SJCRH30 (cell line): ENCODE measurements at regions not wholly inside any gene's neighbourhood (a gene's known extent, or its start where the extent isn't known, plus 50 kb on each side); places are given as distances from the start of the nearest gene placed in this dataset.

Source experiments
- DNase-seq, 2 experiments: peaks; one replicate each; pipeline ENCODE4 v3.0.0-alpha.2; 2015 to 2020
- H3K27ac ChIP-seq: fragments of 250-450 bp; sonication (Bioruptor Pico); 2 replicates; pipeline ENCODE4 v1.5.1; 2020; ENCODE audit warnings: mild to moderate bottlenecking, moderate library complexity
- H3K27me3 ChIP-seq: fragments of 250-450 bp; sonication (Bioruptor Pico); 2 replicates; pipeline ENCODE4 v1.5.1; 2020; ENCODE audit warnings: mild to moderate bottlenecking, moderate library complexity
- H3K36me3 ChIP-seq: fragments of 250-450 bp; sonication (Bioruptor Pico); 2 replicates; pipeline ENCODE4 v1.5.1; 2020; ENCODE audit warnings: mild to moderate bottlenecking, moderate library complexity
- H3K4me1 ChIP-seq: fragments of 250-450 bp; sonication (Bioruptor Pico); 2 replicates; pipeline ENCODE4 v1.5.1; 2020; ENCODE audit warnings: mild to moderate bottlenecking, moderate library complexity
- H3K4me3 ChIP-seq: fragments of 250-450 bp; sonication (Bioruptor Pico); 2 replicates; pipeline ENCODE4 v1.5.1; 2020; ENCODE audit warnings: mild to moderate bottlenecking, moderate library complexity
- H3K9me3 ChIP-seq: fragments of 250-450 bp; sonication (Bioruptor Pico); replicated peaks from 2 replicates; pipeline ENCODE4 v1.5.1; 2020; ENCODE audit warnings: mild to moderate bottlenecking, moderate library complexity

DNA sequence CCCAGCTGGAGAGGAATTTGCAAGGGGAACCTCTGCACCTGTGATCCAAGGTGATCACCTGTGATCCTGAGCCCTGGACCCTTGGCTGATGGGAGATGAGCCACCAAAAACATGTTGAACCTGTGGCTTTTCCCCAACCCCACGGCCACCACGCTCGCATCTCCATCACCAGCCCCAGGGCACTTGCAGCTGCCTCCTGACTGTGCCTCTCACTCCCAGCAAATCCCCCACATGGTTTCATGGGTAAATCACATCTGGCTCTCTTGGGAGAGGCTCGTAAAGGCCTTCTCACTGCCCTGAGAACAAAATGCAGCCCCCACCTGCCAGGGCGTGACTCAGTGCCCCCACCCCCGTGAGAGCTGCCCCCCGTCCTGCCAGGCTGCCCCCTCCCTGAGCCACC lies 76.0 kb downstream of the RFLNA start:
- no peak for DNase-seq
- Histone ChIP-seq H3K27me3 (no peaks in the 10 kb centered on the region), H3K4me3 (no peak overlapping the region), H3K36me3 (peaks cover 68% of the 10 kb centered on the region), H3K27ac (no peak overlapping the region), H3K4me1 (peaks cover 7% of the 10 kb centered on the region; the same call in 1 of the 2 replicates), H3K9me3 (no peaks in the 10 kb centered on the region)

DNA sequence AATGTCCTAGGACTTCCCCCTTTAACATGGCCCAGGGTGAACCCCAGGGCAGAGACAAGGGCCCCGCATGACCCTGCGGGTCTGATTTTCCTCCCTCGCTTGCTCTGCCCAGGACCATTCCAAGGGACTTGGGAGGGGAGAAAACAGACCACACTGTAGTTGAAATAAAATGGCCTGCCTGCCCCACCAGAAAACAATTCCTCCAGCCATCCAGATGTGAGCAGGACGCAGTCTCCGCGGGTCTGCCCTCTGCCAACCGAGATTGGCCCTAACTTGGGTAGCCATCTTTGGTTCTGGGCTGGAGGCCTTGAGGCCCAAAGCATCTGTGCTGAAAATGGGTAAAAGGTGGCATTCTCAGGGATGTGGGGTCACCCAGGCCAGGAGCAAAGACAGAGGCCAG lies 75.5 kb downstream of the RFLNA start:
- H3K27me3 ChIP-seq = no peaks in the 10 kb centered on the region
- no peaks in the 10 kb centered on the region for H3K9me3 ChIP-seq
- H3K36me3 ChIP-seq = peaks cover 66% of the 10 kb centered on the region
- H3K4me1 ChIP-seq = peaks cover 7% of the 10 kb centered on the region; the same call in 1 of the 2 replicates
- no peak overlapping the region for H3K4me3 ChIP-seq
- no peak for DNase-seq
- no peak overlapping the region for H3K27ac ChIP-seq

DNA sequence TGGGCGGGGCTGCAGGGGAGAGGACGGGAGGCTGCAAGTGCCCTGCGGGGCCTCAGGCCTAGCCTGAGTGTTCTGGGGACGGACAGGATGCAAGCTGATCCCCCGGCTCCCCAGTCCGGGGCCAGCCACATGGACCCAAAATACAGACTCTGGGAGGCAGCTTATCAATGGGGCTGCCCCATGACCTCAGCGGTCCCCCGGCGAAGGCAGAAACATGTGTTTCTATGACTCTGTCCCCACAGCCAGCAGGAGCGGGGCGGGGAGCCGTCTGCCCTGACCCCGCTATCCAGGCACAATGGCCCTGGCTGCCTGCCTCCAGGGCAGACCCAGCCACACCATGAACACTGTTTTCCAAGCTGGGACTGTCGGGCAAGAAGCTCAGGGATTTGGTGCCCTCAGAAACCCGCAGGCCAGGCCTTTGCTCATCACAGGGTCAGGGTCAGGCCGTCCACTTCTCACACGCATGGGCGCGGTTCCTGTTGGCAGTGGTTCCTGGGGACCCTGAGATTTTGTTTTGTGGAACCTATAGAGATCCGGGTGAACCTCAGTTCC lies 75.0 kb downstream of the RFLNA start:
- Histone ChIP-seq H3K4me1 (peaks cover 7% of the 10 kb centered on the region; the same call in 1 of the 2 replicates), H3K4me3 (no peak overlapping the region), H3K27me3 (no peaks in the 10 kb centered on the region), H3K27ac (no peak overlapping the region), H3K9me3 (no peaks in the 10 kb centered on the region), H3K36me3 (peaks cover 65% of the 10 kb centered on the region)
- peak in 1 of 2 experiments; percentile 58 for DNase-seq

DNA sequence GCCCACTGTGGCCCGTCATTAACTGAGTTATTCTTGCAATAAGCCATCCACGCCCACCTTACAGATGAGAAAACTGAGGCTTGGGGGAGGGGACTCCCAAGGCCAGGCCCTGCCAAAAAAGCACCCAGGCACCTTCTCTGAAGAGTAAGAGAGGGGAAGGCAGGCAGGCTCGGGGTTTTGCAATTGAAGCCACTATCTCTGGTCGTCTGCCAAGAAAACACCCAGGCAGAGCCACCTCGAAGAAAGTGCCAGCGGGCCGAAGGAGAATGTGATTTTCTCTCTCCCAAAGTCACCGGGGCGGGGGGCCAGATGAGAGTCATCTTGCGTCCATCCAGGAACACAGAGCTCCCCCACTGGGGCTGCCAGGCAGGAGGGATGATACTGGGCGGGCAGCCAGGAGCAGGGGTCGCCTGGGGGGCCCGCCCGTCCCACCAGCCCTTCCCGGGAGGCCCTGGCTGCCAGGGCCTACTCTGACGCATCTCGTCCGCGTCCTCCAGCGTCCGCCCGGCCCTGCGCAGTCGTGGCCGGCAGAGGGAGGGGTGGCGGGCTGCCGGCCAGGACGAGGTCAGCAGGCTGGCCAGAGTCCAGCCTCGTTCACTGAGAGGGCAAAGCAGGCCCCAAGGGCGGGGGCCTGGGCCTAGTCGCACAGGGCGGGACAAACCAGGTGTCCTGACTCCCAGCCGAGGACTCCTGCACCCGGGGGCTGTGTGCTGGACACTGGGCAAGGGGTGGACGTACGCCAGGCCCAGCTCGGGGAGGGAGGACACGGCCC lies 74.3 kb downstream of the RFLNA start:
- peak in 1 of 2 experiments; percentile 49 for DNase-seq
- Histone ChIP-seq H3K27ac (no peak overlapping the region), H3K4me3 (no peak overlapping the region), H3K4me1 (peaks cover 7% of the 10 kb centered on the region; the same call in 1 of the 2 replicates), H3K27me3 (no peaks in the 10 kb centered on the region), H3K9me3 (no peaks in the 10 kb centered on the region), H3K36me3 (peaks cover 59% of the 10 kb centered on the region)

DNA sequence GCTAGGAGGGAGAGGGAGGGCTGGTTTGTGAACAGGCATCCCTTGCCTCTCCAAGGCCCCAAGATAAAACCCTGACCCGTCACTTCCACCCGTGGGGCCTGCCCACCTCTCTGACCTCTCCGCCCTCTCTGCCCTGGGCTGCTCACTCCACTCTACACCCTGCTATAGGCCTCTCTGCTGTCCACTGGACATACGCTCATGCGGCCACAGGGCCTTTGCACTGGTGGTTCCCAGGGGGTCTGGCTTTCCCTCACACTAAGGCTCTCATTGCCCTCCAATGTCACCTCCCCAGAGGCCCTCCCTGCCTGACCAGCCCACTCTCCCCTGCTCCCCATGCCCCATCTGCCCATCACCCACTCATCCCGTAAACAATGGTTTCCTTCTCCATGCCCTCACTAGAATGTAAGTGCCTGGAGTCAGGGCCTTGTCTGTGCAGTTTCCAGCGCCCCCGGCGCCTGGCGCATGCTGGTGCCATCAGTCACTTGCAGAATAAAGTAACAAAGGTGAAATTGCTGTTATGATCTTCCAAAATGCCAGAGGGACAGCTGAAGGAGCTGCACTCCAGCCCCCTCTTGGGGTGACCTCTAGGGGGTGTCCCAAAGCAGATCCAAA lies 73.6 kb downstream of the RFLNA start:
- H3K36me3 ChIP-seq = peaks cover 56% of the 10 kb centered on the region
- no peak overlapping the region for H3K4me3 ChIP-seq
- DNase-seq = no peak
- H3K9me3 ChIP-seq = no peaks in the 10 kb centered on the region
- H3K27me3 ChIP-seq = no peaks in the 10 kb centered on the region
- H3K27ac ChIP-seq = no peak overlapping the region
- peaks cover 7% of the 10 kb centered on the region; the same call in 1 of the 2 replicates for H3K4me1 ChIP-seq

DNA sequence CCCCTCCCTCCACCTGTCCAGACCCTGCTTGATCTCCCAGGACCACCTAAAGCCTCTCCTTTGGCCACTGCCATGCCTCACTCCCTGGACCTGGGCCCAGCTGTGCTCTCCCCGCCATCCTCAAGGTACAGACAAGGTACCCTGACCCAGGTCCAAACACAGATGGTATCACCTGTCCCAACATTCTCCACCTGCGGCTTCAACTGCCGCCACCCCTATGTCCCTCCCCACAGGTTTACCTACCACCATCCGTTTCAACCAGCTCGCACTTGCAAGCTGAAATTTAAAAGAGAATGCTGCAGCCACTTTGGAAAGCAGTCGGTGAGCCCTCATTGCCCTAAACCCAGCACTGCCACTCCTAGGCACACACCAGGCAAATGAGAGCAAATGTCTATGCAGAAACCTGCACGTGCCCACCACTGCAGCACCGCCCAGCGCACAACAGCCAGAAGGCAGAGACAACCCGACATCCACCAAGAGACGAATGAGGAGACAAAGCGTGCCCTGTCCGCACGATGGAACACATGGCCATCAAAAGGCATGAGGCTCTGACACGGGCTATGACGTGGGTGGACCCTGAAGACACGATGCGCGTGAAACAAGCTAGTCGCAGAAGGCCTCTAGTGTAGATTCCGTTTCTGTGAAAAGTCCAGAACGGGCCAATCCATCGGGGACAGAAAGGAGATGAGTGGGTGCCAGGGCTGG lies 71.0 kb downstream of the RFLNA start:
- no peak for DNase-seq
- H3K27me3 ChIP-seq = no peaks in the 10 kb centered on the region
- no peaks in the 10 kb centered on the region for H3K9me3 ChIP-seq
- no peak overlapping the region for H3K27ac ChIP-seq
- no peak overlapping the region for H3K4me3 ChIP-seq
- H3K36me3 ChIP-seq = peaks cover 59% of the 10 kb centered on the region
- peaks cover 7% of the 10 kb centered on the region; the same call in 1 of the 2 replicates for H3K4me1 ChIP-seq
